GM12865 (cell line): ENCODE measurements at regions not wholly inside any gene's neighbourhood (a gene's known extent, or its start where the extent isn't known, plus 50 kb on each side); places are given as distances from the start of the nearest gene placed in this dataset.

Experiments used
- DNase-seq: peaks from one replicate; pipeline ENCODE4 v3.0.0; 2010; ENCODE audit warnings: low read depth
- H3K4me3 ChIP-seq: 2 replicates; pipeline ENCODE4 v1.5.1; 2011; ENCODE audit warnings: mild to moderate bottlenecking, low read depth, low read length, control low read depth
- CTCF ChIP-seq: IDR thresholded peaks from 2 replicates; pipeline ENCODE4 v1.5.1; 2011; ENCODE audit warnings: low read length, control low read depth, low read depth, inconsistent platforms; ENCODE audit not compliant: insufficient read depth; ENCODE audit errors: missing control alignments

DNA sequence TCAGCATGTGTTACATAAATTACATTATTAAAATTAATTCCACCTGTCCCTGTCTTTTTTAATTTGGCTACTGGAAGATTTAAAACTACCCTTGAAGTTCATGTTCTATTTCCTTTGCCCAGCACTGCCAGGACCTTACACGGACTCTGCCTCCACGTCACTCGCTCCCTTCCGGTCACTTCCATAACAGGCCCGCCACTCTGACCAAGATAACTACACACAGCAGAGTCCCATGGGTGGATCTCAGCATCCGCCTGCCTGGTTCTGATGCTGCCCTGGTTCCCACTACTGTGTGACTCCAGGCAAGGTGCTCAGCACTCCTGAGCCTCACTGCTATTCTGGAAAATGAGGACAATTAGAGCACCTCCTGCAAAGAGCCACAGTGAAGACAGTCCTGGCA lies 153.3 kb upstream of the ERG start:
- TF ChIP-seq CTCF: no peak
- H3K4me3 ChIP-seq: no peak overlapping the region
- no peak for DNase-seq

GRCh38 chr21:38652396-38652795 lies 153.3 kb upstream of the ETS2 start:
- no peak for TF ChIP-seq CTCF
- DNase-seq: no peak
- no peak overlapping the region for H3K4me3 ChIP-seq

GRCh38 chr21:38654580-38654979 lies 151.1 kb upstream of the ETS2 start:
- no peak for TF ChIP-seq CTCF
- DNase-seq: no peak
- H3K4me3 ChIP-seq: no peak overlapping the region

DNA sequence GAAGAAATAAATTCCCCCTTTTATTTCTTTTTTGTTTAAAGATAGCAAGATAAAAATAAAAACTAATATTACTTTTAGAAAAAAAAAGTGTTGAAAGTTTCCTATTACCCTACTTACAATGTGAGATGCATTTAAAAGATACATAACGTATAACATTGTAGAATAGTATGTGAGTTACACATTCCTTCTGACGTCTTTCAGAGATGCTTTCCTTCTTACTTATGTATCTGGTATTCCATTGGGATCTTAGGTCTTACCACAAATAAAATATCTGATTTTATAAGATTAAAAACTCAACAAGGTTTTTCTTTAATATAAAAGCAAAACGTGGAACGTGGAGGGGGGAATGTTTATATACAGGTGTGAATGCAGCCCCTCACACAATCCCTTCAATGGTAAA lies 147.2 kb upstream of the ETS2 start:
- no peak for TF ChIP-seq CTCF
- no peak overlapping the region for H3K4me3 ChIP-seq
- DNase-seq: no peak

DNA sequence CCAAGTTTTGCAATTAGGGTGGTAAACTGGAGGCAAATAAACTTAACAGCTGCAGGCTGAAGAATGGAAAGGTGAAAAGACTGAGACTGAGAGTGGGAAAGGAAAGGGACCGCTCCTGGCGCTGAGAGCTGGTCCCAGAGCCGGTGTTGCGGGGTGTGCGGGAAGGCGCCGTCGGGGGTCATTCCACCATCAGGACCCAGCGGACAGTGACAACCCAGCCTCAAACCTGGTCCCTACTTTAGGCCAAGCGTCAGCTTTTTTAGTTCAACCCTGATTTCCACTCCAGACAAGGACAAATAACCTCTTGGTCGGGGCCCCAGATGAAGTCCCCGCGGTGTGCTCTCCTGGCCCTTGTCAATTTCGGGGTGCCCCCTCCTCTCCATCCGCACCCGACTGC lies 145.8 kb upstream of the ETS2 start:
- H3K4me3 ChIP-seq: no peak overlapping the region
- DNase-seq: no peak
- TF ChIP-seq CTCF: no peak

GRCh38 chr21:38660333-38661196 lies 145.2 kb upstream of the ETS2 start:
- TF ChIP-seq CTCF: no peak
- DNase-seq: no peak
- no peak overlapping the region for H3K4me3 ChIP-seq
